HG02884 (cell line): ENCODE measurements at regions not wholly inside any gene's neighbourhood (a gene's known extent, or its start where the extent isn't known, plus 50 kb on each side); places are given as distances from the start of the nearest gene placed in this dataset.

Source experiments
- ATAC-seq: cut with Tn5 transposase; IDR thresholded peaks from one replicate; pipeline ENCODE4 v1.9.1; 2021; ENCODE audit warnings: mild to moderate bottlenecking, moderate library complexity; ENCODE audit not compliant: unreplicated experiment

GRCh38 chr3:82311901-82312300, 550.5 kb upstream of the GBE1 start:
- ATAC-seq: no peak

- no peak for ATAC-seq
These were observed 547.3 kb upstream of the GBE1 start for GRCh38 chr3:82308755-82309154.

- no peak for ATAC-seq
These were observed 544.7 kb upstream of the GBE1 start for GRCh38 chr3:82306189-82306588.

GRCh38 chr3:82294609-82295008, 533.2 kb upstream of the GBE1 start:
- no peak for ATAC-seq

- ATAC-seq: peak; percentile 80
These were observed 532.4 kb upstream of the GBE1 start for GRCh38 chr3:82293867-82294266.

GRCh38 chr3:82293435-82293834, 532.0 kb upstream of the GBE1 start:
- ATAC-seq: no peak

GRCh38 chr3:82287562-82287961, 526.1 kb upstream of the GBE1 start:
- no peak for ATAC-seq

GRCh38 chr3:82281205-82281604, 519.8 kb upstream of the GBE1 start:
- ATAC-seq: no peak

GRCh38 chr3:82276992-82277391, 515.5 kb upstream of the GBE1 start:
- no peak for ATAC-seq

- ATAC-seq: no peak
These were observed 513.5 kb upstream of the GBE1 start for GRCh38 chr3:82274897-82275296.

GRCh38 chr3:82265747-82266146, 504.3 kb upstream of the GBE1 start:
- ATAC-seq: no peak

GRCh38 chr3:82262193-82262592, 500.7 kb upstream of the GBE1 start:
- ATAC-seq: no peak

GRCh38 chr3:82261637-82262036, 500.2 kb upstream of the GBE1 start:
- no peak for ATAC-seq

- ATAC-seq: no peak
These were observed 499.6 kb upstream of the GBE1 start for GRCh38 chr3:82261013-82261412.

GRCh38 chr3:82259994-82260393, 498.5 kb upstream of the GBE1 start:
- ATAC-seq: no peak

- ATAC-seq: no peak
These were observed 478.9 kb upstream of the GBE1 start for GRCh38 chr3:82240322-82240721.

- ATAC-seq: no peak
These were observed 474.8 kb upstream of the GBE1 start for GRCh38 chr3:82236257-82236656.

- peak; percentile 93 for ATAC-seq
These were observed 468.0 kb upstream of the GBE1 start for GRCh38 chr3:82229397-82229796.

GRCh38 chr3:82224661-82225060, 463.2 kb upstream of the GBE1 start:
- ATAC-seq: no peak

- ATAC-seq: no peak
These were observed 461.0 kb upstream of the GBE1 start for GRCh38 chr3:82222401-82222800.

GRCh38 chr3:82217571-82217970, 456.1 kb upstream of the GBE1 start:
- no peak for ATAC-seq

- ATAC-seq: no peak
These were observed 446.7 kb upstream of the GBE1 start for GRCh38 chr3:82208002-82208710.

- no peak for ATAC-seq
These were observed 440.8 kb upstream of the GBE1 start for GRCh38 chr3:82202269-82202668.
